Myocyte (in vitro differentiated cells): ENCODE measurements at regions not wholly inside any gene's neighbourhood (a gene's known extent, or its start where the extent isn't known, plus 50 kb on each side); places are given as distances from the start of the nearest gene placed in this dataset.
"Not testable (repeated sequence)": the region's sequence is repeated elsewhere in the genome, so short reads cannot be mapped to it uniquely, and the experiment has no call there.

ENCODE experiments used
- DNase-seq: peaks from one replicate; pipeline ENCODE4 v3.0.0-alpha.2; 2012; ENCODE audit warnings: low read depth

DNA sequence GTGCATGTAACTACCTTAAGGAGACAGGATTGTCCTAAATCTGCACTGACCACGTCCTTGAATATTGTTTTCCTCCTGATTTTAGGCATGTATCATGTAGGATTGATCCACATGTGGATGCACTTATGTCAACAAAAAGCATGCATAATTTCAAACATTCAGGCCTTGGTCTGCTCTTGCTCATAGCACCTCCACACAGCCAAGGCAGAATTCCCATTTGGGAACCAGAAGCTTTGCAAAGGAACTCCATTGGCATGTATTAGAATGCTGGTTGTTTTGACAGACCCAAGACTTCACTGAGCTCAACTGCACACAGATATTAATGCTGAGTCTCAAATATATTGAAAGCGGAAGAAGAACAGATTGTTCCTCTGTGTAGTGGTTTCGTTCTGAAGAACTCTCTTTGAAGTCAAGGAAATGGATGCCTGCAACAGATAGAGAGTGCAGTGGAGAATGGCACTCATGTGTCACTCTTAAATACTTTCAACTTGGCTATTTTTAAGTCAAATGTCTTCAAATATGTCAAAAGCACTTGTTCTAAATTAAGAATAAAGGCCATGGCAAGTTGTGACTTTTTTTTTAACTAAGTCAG, 387.6 kb downstream of the LTN1 start:
- DNase-seq, result no peak

DNA sequence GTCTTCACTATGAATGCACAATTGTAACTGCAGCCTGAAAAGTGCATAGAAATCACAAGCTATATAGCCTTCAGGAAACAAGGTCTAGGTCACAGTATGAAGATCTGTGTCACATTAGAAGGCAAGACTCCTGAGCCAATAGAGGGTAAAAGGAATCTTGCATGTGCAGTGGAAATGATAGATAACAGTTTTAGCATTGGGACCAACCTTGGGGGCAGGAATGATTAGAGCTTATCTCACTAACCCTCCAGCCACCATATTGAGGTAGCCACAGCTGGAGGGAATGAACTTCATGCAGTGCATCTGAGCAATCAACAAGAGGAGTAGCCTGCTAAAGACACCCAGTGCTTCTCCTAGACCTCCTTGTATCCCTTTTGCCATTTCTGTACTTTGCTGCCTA, 390.1 kb downstream of the LTN1 start:
- no peak for DNase-seq

DNA sequence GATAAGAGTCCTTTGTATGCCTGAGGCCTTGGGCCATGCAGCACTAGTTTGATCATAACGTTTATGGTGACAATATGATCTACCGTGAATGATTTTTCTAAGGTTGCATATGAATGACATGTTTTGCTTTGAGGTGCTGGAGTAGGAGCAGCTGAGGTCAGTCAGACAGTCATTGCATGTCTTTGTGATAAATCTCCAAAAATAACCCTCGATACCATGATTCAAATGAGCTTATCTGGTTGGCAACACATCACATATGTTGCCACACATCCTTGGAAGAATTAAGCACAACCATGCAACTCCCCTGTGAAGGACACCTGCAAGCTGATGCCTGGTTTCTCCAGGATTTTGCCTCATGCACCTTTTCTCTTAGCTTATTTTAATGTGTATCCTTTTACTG, 394.5 kb downstream of the LTN1 start:
- no peak for DNase-seq

DNA sequence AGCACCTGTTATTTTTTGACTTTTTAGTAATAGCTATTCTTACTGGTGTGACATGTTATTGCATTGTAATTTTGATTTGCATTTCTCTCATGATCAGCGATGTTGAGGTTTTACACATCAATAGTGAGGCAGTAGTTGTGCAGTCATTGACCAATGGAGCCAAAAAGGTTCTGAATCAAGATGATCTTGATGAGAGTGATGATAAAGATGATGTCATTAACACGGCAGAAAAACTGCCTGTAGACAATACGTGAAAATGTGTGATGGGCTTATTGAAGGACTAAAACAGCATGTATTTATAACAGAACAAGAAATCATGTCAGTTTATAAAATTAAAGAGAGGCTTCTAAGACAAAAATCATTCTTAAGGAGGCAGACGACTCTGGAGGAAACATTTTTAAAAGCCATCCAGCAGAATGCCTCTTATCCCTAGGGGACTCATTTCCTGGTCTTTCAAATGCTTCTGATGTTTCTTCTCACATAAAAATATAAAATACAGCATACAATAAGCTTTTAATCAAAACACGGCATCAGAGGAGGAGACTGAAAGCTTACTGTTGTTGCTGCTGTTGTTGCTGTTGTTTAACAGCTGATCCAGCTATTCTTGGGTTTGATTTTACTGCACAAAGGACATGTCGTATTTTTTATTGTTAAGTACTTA, 400.3 kb downstream of the LTN1 start:
- no peak for DNase-seq

DNA sequence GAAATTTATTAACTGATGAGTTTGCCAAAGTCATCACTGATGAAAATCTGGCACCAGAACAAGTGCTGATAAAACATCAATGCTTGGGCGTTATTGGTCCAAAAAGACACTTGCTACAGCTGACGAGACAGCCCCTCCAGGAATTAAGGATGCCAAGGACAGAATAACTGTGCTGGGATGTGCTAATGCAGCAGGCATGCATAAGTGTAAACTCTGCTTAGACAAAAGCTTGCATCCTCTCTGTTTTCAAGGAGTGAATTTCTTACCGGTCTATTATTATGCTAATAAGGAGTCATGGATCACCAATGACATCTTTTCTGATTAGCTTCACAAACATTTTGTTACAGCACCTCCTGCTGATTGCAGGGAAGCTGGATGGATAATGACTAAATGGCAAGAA, 402.0 kb downstream of the LTN1 start:
- no peak for DNase-seq

DNA sequence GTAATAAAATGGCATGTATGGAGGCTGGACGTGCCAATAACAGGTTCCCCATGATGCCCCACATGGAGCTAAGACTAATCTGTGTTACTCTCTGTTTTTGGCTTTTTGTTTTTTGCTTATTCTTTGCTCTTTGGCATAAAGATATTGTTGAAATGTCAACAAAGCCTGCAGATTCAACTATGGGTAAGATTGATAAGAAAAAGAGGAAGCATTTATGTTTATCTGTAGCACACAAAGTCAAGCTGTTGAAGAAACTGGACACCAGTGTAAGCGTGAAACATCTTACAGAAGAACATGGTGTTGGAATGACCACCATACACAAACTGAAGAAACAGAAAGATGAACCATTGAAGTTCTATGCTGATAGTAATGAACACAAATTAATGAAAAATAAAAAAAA, 402.7 kb downstream of the LTN1 start:
- DNase-seq, result no peak

DNA sequence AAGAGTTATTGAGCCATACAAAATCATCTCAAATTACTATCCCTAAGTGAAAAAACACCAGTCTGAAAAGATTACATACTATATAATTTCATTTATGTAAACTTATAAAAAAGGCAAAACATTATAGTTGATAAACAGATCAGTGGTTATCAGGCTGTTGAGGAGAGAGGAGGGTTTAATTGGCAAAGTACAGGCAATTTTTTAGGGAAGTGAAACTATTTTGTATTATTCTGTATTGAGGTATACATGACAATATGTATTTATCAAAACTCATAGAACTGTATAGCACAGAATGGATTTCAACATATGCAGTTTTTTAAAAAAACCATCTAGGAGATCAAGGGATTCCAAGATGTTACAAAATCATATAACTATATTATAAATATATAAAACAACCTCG, 403.7 kb downstream of the LTN1 start:
- DNase-seq, result no peak

DNA sequence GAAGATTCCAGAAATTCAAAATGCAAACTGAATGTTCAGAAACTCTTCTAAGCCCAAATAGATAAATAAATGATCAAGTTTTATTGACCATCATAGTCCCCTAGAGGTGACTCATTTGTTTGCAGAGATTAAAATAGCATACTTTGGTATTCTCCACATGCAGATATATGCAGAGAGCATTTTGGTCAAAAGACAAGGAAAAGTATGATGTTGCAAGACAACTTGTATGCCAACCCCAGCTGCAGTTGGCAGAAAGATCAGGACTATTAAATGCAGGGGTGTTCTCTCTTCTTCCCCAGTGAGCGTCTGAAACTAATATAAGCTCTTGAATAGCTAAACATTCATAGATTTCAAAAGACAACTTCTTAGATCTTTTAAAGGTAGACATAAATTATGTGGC, 404.9 kb downstream of the LTN1 start:
- peak; percentile 19 for DNase-seq

DNA sequence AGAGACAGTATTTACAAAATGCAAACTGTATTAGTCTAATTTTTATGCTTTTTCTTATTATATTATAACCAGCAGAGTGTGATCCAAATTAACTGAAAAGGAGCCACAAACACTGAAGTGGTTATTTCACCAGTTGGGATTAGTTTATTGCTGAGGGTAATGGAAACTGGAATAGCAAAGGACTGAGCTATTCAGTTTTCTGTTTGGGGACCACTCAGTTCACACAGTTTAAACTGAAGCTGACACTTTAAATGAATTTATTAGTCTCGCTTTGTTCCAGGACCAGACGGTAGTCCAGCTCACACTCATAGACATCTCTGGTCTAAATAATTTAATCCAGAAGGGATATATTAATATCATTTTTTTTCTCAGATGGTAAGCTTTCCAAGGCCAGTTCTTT, 410.7 kb downstream of the LTN1 start:
- no peak for DNase-seq

DNA sequence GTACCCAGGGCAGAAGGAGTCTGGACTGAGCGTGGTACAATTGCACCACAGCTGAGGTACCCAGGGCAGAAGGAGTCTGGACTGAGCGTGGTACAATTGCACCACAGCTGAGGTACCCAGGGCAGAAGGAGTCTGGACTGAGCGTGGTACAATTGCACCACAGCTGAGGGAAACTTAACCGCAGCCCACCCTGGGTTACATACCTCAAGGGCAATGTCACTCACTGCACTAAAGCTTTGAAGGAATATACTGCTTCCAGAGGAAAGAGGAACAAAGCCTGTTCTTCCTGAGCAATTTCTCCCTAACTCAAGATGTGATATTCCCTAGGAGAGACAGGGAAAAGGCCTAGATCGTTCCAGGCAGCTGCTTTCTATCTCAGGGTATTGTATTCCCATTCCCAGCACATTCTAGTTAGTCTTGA, 411.4 kb downstream of the LTN1 start:
- DNase-seq, result peak; percentile 74

DNA sequence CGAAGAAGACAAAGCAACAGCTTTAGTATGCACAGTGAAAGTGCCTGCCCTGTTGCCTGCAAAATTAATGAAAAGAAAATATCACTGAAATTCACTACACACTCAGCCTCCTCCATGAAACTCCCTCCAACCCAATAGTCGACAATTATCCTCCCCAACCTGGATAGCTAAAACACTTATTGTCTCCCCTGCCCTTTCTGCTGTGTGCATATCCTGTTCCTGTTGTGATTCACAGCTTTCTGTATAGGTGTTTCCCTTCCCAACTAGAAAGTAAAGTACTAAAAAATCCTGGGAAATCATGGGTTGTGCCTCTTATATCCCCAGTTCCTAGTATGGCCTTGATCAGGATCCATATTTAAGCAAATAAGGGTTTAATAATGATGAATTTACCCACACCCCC, 412.1 kb downstream of the LTN1 start:
- DNase-seq, result no peak

DNA sequence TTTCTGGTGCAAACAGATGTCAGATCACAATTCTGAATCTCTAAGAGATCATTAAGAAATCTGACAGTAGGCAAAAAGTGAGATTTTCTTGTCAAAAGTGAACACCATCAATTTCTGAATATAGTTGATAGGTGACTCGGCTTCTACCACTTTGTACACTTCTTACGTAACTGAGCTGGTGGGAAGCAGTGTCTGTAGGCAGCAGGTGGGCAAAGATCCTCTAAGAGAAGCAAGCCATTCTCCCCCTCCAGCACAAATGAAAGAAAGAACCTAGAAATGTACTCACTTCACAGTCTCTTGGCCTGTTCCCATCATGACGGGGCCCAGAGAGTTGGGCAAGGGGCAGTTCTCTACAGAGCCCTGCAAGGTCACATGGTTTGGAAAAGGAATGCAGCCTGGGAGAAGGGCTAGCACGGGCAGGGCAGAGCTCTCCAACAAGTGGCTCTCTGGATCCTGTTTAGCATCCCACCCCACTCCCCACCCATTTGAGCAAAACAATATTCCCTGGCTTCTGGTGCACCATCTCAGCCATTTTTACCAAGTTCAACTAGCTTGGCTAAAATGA, 412.6 kb downstream of the LTN1 start:
- DNase-seq, result no peak

DNA sequence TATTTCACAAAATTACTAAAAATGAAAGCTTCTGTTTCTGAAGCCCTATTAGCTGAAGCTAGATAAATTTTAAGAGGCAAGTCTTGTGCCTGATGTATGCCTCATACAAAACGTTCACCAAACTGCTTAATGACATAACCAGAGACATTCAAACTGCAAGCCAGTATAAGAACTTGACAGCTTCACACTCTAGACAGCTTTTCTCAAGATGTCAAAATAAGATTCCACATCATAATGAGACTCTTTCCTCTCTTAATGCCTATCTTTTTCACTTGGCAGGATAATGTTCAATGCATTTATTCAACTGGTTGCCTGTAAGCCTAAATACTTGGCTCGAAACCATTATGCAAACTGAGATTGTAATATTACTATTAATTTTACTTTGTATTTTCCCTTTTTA, 424.0 kb downstream of the LTN1 start:
- no peak for DNase-seq

DNA sequence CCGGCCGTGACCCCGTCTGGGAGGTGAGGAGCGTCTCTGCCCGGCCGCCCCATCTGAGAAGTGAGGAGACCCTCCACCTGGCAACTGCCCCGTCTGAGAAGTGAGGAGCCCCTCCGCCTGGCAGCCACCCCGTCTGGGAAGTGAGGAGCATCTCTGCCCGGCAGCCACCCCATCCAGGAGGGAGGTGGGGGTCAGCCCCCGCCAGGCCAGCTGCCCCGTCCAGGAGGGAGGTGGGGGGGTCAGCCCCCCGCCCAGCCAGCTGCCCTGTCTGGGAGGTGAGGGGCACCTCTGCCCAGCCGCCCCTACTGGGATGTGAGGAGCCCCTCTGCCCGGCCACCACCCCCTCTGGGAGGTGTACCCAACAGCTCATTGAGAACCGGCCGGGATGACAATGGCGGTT, 428.7 kb downstream of the LTN1 start:
- DNase-seq, result not testable (repeated sequence)

DNA sequence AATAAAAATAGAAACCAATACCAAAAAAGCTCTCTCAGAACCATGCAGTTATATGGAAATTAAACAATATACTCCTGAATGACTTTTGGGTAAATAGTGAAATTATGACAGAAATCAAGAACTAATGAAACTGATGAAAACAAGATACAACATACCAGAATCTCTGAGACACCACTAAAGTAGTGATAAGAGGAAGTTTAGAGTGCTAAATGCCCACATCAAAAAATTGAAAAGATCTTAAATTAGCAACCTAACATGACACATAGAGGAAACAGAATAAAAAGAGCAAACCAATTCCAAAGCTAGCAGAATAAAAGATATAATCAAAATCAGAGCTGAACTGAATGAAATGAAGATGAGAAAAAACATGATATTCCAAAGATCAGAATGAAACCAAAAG, 430.9 kb downstream of the LTN1 start:
- DNase-seq, result no peak

DNA sequence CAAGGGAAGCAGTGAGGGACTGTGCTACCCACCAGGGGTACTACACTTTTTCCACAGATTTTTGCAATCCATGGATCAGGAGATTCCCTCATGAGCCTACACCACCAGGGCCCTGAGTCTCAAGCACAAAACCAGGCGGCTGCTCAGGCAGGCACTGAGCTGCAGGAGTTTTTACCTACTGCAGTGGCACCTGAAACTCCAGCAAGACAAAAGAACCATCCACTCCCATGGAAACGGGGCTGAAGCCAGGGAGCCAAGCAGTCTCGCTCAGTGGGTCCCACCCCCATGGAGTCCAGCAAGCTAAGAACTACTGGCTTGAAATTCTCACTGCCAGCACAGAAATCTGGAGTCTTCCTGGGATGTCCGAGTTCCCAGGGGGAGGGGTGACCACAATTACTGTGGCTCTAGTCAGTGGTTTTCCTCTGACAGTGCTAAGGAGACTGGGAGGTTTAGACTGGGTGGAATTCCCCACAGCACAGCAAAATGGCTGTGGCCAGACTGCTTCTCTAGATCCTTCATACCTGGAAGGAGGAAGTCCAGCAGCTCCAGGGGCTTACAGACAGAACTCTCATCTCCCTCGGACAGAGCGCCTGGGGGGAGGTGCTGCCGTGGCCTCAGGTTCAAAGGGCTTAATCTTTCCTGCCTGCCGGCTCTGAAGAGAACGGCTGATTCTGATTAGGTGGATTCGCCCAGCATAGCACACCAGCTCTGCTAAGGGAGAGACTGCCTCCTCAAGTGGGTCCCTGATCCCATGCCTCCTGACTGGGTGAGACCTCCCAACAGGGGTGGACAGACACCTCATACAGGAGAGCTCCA, 437.8 kb downstream of the LTN1 start:
- peak; percentile 35 for DNase-seq

DNA sequence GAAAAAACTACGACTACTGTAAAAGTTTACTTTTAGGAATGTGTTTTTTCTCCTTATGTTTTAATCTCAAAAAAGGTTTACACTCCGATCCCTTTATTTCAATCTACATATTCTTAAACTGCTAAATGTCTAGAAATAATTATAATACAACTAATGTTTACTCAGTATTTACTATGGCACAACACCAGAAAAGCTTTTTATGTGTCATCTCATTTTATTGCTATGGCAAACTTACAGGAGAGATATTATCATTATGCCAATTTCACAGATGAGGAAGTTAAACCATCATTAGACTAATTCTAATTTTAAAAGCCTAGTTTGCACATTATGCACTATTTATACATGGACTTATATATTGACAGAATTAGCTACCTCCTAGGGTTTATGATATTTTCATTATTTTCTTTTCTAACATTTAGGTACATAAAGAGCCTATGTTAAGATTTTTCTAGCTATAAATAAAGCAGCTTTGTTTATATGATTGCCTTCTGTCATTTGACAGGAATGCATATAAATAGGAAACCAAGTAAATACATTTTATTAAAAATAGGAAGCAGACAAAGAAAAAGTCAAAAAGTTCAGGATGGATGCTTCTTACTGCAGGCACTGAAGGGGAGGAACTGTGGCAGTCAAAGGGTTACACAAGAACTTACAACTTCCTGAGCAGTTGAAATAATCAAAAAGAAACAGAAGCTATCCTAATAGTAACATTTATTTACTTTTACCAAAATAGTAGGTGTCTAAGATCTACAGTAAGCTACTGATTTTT, 442.4 kb downstream of the LTN1 start:
- no peak for DNase-seq

DNA sequence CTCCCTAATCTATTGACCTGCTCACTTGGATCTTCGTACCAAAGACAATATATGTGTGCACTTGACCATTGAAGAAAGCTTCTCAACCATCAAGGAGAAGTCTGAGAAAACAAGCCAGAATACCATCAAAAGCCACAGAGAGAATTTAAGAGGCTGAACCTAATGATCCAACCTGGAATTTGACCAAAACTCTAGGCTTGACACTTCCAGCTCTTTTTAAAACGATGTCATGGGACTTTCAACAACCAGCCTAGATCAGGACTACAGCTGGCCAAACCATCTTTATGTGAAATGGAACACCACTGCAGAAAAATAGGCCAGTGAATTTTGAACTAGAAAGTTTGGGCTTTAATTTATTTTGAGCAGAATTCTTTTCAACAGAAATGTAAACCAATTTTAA, 444.4 kb downstream of the LTN1 start:
- DNase-seq, result peak; percentile 30

DNA sequence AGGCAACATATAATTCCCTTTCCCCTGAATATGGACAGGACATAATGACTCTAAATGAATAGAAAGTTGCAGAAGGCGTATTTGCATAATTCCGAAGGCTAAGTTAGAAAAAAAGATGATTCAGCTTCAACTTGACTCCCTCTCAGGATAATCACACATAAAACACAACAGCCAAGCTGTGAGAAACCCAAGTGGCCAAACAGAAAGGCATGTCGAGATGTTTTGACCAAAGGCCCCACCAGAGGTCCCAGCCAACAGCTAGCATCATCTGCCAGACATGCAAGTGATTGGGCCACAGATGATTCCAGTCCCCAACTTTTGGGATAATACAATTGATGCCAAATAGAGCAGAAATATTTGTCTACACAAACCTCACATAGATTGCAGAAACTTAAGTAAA, 444.9 kb downstream of the LTN1 start:
- DNase-seq, result no peak

DNA sequence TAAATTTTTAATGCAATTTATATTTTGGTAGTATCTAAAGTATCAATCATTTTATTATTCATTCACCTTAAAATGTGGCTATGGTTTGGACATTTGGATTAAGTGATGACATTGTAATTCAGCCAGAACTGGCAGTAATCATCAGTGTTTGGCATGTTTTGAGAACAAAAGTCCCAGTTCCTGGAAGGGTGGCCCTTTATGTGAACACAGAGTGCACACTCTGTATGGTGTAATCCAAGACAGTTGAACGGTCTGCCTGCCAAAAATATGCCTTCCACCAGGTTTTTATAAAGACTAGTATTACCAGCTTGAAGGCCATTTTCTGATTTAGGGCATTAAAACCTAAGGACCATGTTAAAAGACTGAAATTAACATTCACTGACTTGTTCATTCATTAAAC, 448.7 kb downstream of the LTN1 start:
- DNase-seq, result no peak

DNA sequence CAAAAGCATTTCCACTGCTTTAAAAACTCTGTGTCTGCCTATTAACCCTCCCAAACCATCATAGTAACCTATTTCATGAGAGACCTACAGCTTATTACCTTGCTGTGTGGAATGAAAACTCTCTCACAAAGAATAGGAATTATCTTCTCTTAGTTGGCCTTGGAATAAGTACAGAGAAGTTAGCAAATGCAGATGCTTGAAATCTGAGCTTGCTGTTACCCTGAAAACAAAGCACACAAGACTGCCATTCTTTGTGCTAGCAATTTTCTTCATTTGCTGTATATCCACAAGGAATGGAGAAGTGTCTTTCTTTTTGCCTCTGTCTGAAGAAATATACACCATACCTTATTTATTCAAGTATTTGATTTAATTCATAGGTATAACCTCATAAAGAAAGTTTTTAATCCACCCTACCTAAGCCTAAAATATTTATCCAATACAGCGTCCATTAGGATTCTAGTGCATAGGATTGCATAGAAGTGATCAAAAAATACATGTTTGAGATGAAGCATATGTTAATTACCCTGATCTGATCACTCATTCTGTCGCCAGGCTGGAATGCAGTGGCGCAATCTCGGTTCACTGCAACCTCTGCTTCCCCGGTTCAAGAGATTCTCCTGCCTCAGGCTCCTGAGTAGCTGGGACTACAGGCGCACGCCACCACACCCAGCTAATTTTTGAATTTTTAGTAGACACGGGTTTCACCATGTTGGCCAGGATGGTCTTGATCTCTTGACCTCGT, 451.1 kb downstream of the LTN1 start:
- no peak for DNase-seq
